Epithelial cell of proximal tubule (primary cell): ENCODE measurements at regions not wholly inside any gene's neighbourhood (a gene's known extent, or its start where the extent isn't known, plus 50 kb on each side); places are given as distances from the start of the nearest gene placed in this dataset.

Experiments used
- DNase-seq: peaks from one replicate; pipeline ENCODE4 v3.0.0-alpha.2; 2011; ENCODE audit warnings: low read depth
- H3K4me3 ChIP-seq: 2 replicates; pipeline ENCODE4 v1.5.1; 2011; ENCODE audit warnings: low read depth, mild to moderate bottlenecking, low read length
- CTCF ChIP-seq: conservative IDR thresholded peaks from 2 replicates; pipeline ENCODE4 v1.5.1; 2012; ENCODE audit warnings: low read depth, mild to moderate bottlenecking, low read length

GRCh38 chr12:25789541-25789944 is 168.9 kb upstream of the RASSF8 start:
- no peak for DNase-seq
- TF ChIP-seq CTCF: no peak
- H3K4me3 ChIP-seq: no peak overlapping the region

DNA sequence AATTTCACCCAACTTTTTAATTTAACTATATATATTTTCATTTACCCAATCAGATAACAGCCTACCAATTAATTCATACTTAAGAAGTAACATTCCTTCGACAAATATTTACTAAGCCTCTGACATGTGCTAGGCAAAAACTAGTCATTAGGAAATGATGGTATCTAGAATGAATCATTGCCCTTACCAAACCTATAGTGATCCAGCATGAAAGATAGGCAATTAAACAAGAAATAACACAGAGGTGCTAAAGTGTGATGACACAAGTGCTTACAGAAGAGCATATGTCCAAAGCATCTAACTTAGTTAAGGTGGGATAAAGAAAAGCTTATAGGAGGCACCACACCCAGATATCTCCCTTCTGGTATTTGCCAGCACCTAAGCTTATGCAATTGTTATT is 166.5 kb upstream of the RASSF8 start:
- no peak for TF ChIP-seq CTCF
- no peak overlapping the region for H3K4me3 ChIP-seq
- DNase-seq: no peak

- no peak for TF ChIP-seq CTCF
- no peak overlapping the region for H3K4me3 ChIP-seq
- DNase-seq: no peak
These were observed 165.3 kb upstream of the RASSF8 start for GRCh38 chr12:25793196-25793595.

GRCh38 chr12:25794571-25794970 is 163.9 kb upstream of the RASSF8 start:
- H3K4me3 ChIP-seq: no peak overlapping the region
- DNase-seq: no peak
- TF ChIP-seq CTCF: no peak

GRCh38 chr12:25796523-25797000 is 161.9 kb upstream of the RASSF8 start:
- DNase-seq: no peak
- no peak overlapping the region for H3K4me3 ChIP-seq
- no peak for TF ChIP-seq CTCF

DNA sequence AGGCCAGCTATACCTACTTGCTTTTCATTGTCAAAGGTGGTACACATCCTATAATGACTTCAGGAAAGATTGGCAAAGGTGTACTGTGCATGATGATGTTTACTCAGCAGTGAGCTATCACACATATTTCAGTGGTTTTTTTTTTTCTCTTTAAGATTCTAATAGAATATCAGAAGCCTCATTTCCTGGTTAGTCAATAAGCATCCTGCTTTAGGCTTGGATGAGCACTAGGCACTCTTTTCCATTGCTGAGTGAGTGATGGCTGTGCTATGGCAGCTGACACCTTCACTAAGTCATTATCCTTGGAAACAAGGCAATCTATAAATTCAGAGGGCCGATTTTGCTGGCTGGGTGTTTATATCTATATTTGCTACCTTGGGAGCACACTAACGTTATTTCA is 161.1 kb upstream of the RASSF8 start:
- TF ChIP-seq CTCF: no peak
- DNase-seq: peak; percentile 41
- H3K4me3 ChIP-seq: no peak overlapping the region

DNA sequence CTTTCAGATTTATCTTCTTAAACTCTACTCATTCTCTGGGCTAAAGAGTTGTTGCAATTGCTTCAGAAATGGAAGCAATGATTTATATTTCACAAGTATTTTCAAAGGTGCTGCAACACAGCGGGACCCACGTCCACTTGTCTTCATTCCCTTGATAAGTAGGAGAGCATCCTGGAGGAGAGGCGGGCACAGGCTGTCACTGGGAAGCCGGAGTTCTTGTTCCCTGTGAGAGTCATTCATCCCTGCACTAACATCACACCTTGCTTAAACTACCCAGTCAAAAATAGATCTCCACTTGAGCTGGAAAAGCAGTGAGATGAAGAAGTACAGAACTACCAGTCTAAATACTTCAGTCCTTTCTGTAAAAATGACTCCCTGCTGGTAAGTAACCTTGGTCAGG is 160.5 kb upstream of the RASSF8 start:
- DNase-seq: no peak
- no peak overlapping the region for H3K4me3 ChIP-seq
- no peak for TF ChIP-seq CTCF
